Lung microvascular endothelial cell (primary cell): ENCODE measurements at regions not wholly inside any gene's neighbourhood (a gene's known extent, or its start where the extent isn't known, plus 50 kb on each side); places are given as distances from the start of the nearest gene placed in this dataset.

Experiments used
- DNase-seq, 2 donors: peaks; one replicate each; pipeline versions ENCODE4 v3.0.0 to v3.0.0-alpha.2; 2010; ENCODE audit warnings: low read depth in 2 of 2

GRCh38 chr2:2572393-2573204 is 241.5 kb upstream of the MYT1L start:
- DNase-seq, result no peak

DNA sequence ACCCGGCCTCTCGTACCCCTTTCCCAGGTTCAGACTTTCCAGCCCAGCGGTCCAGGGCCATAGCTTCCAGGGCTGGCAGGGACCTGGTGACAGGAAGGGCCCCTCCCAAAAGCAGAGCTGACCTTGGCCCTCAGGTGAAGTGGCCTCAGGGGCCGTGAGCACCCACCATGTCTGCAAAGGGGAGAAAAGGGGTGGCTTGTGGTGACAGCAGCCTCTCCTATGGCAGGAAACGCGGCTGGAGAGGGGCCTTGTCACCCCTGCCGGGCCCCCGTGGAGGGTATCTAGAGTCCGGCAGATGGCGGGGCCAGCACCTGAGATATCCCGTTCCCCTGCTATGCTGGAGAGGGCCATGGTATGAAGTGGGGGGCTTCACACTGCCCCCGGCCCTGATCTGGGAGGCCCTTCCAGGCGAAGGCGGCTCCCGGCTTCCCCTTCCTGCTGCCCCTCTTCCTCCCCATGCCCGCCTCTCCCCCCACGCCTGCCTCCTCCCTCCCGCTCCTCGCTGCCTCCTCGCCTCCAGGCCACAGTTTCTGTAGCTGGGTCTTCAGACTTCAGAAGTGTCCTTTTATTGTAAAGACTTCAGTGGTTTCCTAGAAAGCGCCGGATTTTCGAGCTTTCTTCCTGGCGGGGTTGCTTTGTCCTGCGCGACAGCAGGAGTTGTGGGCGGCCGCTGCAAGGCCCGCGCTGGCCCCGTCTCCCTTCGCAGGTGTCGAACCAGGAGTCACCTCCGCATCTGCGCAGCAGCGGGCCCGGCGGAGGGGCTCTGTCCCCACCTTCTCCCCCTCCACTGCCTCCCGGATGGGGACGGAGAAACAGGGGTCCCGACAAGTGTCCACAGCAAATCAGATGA is 240.5 kb upstream of the MYT1L start:
- DNase-seq, result no peak

DNA sequence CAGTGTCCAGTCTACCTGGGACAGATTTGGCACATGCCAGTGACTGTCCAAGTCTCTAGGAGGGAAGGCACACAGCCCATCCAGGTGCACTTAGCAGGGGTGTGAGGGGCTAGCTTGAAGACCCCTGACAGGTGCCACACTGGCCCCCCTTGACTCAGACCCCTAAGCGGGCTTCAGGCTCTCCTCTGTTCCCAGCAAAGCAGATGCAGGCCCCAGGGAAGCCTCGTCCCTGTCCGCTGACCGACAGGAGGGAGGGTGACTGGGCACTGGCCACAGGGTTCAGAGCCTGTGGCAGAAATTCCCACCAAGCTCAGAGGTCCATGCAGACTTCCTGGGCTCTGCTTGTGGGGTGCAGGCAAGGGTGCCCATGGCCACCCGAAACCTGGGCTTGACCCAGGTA is 239.8 kb upstream of the MYT1L start:
- DNase-seq, result no peak

GRCh38 chr2:2570360-2570759 is 239.3 kb upstream of the MYT1L start:
- no peak for DNase-seq

- no peak for DNase-seq
Observed at GRCh38 chr2:2569836-2570235, 238.8 kb upstream of the MYT1L start.

DNA sequence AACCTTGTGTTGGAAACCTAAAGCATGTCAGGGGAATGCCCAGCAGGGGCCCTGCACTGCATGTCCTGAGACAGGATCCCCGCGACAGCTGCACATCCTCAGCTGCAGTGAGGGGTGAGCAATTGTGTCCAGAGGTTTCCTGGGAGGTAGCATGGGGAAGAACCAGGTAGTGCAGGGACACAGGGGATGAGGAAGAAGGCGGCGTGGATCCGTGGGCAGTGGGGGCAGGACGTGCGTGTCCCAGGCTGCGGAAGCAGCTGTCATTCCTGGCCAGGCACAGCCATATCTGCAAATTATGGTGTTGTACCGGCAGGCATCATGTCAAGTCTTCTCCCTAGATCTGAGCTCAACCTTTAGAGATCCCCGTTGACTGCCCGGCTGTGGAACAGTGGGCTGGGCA is 238.2 kb upstream of the MYT1L start:
- DNase-seq, result no peak

- no peak for DNase-seq
Observed at GRCh38 chr2:2568411-2568810, 237.3 kb upstream of the MYT1L start.

DNA sequence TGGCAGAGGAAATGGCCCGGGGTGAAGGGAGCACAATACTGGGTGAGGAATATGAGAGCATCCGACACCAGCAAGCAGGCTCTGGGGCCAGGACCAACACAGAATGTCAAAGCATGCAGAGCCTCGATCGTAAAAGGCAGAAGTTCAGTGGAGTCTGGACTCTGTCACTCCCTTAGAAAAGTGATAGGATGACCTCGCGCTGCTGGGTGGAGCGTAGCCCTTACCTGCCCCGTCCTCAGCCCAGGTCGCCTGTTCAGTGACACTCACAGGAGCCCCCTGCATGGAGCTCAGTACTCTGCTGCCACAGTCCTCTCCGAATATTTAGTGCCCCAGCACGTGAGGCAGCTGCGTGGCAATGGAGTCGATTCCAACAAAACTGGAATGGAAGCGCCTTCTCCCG is 236.7 kb upstream of the MYT1L start:
- DNase-seq, result no peak

DNA sequence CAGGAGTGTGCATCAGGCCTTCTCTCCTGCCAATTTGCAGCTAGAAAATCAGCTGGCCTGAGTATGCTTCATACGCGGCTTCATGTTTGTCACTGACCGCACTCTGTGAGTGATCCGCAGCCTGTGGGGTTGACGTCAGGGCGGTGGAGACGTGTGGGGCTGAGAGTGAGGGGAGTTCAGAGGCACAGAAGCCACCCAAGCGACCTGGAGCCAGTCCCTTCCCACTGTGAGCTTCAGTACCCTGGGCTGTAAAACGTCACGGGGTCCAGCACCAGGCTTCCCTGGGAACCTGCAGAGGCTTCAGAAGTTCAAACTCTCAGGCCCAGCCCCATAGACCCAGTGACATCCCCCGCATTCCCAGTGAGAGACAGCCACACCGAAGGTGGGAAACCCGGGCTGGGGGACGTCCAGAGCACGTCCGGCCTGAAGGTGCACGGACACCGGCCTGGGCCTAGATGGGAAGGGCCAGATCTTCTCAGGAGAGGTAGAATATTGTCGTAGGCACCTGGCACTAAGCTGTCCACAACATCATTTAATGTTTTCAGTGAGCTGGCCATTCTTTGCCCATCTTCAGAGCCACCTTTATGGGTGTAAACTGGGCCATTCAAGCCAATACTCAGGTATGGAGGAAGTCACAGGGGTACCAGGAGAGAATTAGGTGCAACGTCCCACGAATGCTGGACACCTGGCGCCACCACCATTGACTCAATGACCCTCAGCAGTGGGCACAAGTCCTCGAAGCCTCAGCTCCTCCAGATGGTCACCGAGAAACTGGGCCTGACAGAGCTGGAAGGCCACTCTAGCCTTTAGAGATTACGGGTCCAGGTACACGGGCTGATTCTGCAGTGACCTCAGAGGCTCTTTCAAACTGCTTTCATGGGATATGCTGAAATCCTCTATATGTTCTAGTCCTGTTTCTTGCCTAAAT is 235.6 kb upstream of the MYT1L start:
- no peak for DNase-seq

- DNase-seq, result no peak
Observed at GRCh38 chr2:2565671-2566070, 234.6 kb upstream of the MYT1L start.

DNA sequence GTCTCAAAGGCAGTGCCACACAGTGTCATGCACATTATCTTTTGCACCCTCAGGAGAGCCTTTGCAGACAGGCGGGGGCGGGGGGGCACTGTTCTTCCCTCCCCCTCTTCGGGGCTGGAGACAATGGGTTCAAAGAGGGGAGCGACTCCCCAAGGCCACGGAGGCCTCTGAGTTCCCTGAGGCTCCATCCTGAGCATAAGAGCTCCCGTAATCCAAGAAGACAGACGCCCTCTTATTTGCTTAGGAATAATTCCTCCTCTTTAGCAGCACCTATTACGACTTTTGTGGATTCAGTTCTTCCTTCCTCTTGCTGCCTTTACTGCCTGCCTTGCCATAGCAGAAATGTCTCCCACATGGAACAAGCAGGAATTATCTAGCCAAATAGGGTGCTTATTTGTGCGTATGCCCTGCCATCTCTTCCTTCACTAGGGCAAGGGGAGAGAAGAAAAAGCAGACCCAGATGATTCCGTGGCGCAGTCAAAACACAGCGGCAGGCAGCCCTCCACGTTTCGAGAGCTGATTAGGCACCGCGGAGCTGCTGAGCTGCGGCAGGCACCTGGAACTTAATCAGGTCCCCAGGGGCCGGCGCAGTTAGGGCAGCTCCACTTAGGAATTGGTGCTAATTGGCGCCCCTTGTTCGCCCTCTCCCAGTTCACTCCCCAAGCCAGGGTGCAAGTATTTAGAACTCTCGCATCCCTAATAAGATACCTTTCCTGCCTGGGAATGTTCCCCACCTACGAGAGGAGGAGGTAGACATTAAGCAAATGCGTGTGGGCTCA is 233.4 kb upstream of the MYT1L start:
- no peak for DNase-seq

GRCh38 chr2:2563309-2563860 is 232.3 kb upstream of the MYT1L start:
- no peak for DNase-seq

DNA sequence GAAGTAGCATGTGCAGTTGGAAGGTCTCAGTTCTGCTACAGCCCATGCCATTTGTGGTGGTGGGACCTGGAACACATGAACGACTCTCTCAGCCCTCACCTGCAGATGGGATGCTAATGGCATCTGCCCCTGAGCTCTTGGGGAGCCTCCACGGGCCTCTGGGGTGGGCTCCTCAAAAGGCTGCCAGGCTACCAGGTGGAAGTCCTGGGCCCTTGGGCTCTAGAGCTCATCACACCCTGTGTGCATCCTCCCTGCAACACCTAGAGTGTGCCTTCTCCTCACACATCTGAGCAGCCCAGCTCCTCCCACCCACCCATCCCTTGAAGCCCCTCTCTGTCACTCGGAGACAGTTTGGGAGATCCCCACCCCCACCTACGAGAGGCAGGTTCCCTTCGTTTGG is 231.8 kb upstream of the MYT1L start:
- no peak for DNase-seq

DNA sequence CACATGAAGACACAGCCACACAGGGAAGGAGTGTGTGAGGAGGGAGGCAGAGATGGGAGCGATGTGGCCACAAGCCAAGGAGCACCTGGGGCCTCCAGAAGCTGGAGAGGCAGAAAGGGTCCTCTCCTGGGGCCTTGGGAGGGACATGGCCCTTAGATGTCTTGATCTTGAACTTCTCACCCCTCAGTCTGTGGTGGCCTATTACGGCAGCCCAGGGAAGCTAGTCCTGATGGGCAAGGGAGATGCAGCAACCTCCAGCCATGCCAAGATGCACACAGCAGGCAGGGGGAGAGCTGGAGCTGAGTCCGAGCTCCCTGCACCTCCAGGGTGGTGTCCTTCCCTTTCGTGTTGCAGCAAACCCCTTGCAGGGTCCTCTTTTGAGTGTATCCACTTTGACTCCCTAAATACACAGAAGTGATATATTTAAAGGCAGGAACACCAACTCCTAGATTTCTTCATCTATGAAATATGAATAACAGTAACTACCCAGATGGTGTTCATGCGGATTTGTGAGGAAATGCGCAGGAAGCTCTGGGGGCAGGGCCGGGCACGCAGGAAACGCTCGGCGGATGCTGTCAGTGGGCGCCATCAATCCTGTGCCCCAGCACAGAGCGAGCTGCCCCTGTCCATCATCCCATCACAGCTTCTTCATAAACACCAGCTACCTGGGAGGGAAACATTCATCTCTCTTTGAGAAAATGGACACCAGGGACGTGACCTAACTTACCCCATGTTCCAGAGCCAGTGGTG is 230.4 kb upstream of the MYT1L start:
- no peak for DNase-seq

GRCh38 chr2:2560374-2561015 is 229.4 kb upstream of the MYT1L start:
- DNase-seq, result no peak

- no peak for DNase-seq
Observed at GRCh38 chr2:2558476-2558875, 227.4 kb upstream of the MYT1L start.

DNA sequence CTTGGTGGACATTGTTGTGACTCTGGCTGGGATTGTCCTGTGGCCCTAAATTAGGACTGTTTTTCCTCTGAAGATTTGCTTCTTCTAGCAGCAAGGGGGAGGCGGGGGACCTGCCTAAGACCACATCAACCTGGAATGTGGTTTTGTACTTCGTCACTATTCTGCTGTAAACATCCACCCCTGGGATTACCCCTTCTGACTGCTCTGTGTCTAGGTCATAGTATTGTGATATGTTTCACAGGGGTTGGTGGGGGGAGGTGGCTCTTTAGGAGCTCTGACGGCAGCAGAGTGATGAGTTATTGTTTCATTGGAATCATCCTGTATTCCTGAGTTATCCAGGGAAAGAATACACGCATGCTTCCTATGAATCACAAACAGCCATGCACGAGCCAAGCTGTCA is 226.4 kb upstream of the MYT1L start:
- no peak for DNase-seq

GRCh38 chr2:2550856-2551255 is 219.8 kb upstream of the MYT1L start:
- DNase-seq, result no peak

DNA sequence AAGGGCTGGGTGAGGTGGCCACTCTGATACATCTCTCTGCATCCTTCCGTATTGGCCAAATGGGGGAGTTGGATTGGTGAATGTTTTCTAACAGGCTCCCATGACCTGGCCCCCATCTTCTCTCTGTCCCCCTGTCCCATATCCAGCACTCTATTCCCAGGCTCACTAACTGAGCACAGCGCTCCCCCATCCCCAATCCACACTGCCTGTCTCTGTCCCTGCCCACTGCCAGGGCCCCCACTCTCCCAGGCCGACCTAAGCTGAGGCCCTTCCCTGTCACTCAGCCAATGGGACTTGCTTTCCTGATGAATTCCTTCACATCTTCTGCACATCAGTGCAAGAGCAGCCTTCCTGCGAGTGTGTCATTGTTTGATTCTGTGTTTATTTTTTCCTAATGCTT is 216.8 kb upstream of the MYT1L start:
- no peak for DNase-seq

DNA sequence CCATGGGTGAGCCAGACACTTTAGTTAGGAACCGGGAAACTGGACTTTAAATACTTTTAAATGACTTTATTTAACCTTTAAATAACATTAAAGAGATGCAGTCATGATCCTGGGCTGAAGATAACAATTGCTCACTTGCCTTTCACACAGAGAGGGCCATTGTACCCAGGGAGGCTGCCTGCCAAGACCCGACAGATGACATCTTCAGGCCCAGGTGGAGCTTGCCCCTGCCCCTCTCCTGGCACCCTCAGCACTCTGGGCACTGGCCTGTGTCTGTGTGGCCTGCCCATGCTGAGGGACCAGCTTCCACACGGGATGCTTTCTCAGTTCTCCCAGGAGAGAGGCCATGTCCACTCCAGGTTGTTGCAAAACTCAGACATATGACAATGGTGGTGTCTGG is 216.4 kb upstream of the MYT1L start:
- no peak for DNase-seq
